ENCODE measurements at regions not wholly inside any gene's neighbourhood (a gene's known extent, or its start where the extent isn't known, plus 50 kb on each side); places are given as distances from the start of the nearest gene placed in this dataset.
"Not testable (repeated sequence)": the region's sequence is repeated elsewhere in the genome, so short reads cannot be mapped to it uniquely, and the experiment has no call there.

GRCh38 chr2:114018464-114018863 is 128.6 kb downstream of the ACTR3 start:
- H3K9me3 Mint-ChIP-seq; H3K27me3 Mint-ChIP-seq (ENCODE audit: low read depth); DNase-seq (ENCODE audit: low spot score in 2 of 2, unreplicated experiment in 2 of 2); H3K27ac Mint-ChIP-seq; H3K36me3 Mint-ChIP-seq; H3K4me1 Mint-ChIP-seq; H3K4me3 Mint-ChIP-seq: not testable (repeated sequence)

- no peak for TF ChIP-seq CTCF (IDR thresholded peaks at IDR 0.05; ENCODE audit: unreplicated experiment)
- Mint-ChIP-seq H3K9me3 (peaks cover 9% of the 10 kb centered on the region), H3K27ac (no peak overlapping the region), H3K4me3 (no peak overlapping the region), H3K27me3 (ENCODE audit: low read depth) (no peaks in the 10 kb centered on the region), H3K36me3 (no peaks in the 10 kb centered on the region), H3K4me1 (no peaks in the 10 kb centered on the region)
- no peak for DNase-seq (ENCODE audit: low spot score in 2 of 2, unreplicated experiment in 2 of 2)
Observed at GRCh38 chr2:114020668-114021067, 130.8 kb downstream of the ACTR3 start.

- H3K27ac Mint-ChIP-seq: no peak overlapping the region
- H3K9me3 Mint-ChIP-seq: peaks cover 3% of the 10 kb centered on the region
- no peak for TF ChIP-seq CTCF (IDR thresholded peaks at IDR 0.05; ENCODE audit: unreplicated experiment)
- DNase-seq (ENCODE audit: low spot score in 2 of 2, unreplicated experiment in 2 of 2): no peak
- H3K4me1 Mint-ChIP-seq: no peaks in the 10 kb centered on the region
- H3K27me3 Mint-ChIP-seq (ENCODE audit: low read depth): no peaks in the 10 kb centered on the region
- H3K4me3 Mint-ChIP-seq: no peak overlapping the region
- no peaks in the 10 kb centered on the region for H3K36me3 Mint-ChIP-seq
Observed at GRCh38 chr2:114022360-114023085, 132.6 kb downstream of the ACTR3 start.

GRCh38 chr2:114024326-114024725 is 134.4 kb downstream of the ACTR3 start:
- peaks cover 2% of the 10 kb centered on the region for H3K27me3 Mint-ChIP-seq (ENCODE audit: low read depth)
- no peaks in the 10 kb centered on the region for H3K4me1 Mint-ChIP-seq
- TF ChIP-seq CTCF (IDR thresholded peaks at IDR 0.05; ENCODE audit: unreplicated experiment): no peak
- DNase-seq (ENCODE audit: low spot score in 2 of 2, unreplicated experiment in 2 of 2): no peak
- H3K36me3 Mint-ChIP-seq: no peaks in the 10 kb centered on the region
- no peak overlapping the region for H3K27ac Mint-ChIP-seq
- no peak overlapping the region for H3K4me3 Mint-ChIP-seq
- peaks cover 8% of the 10 kb centered on the region for H3K9me3 Mint-ChIP-seq

- Mint-ChIP-seq H3K4me1 (no peaks in the 10 kb centered on the region), H3K9me3 (peaks cover 8% of the 10 kb centered on the region), H3K36me3 (no peaks in the 10 kb centered on the region), H3K27ac (no peak overlapping the region), H3K27me3 (ENCODE audit: low read depth) (peaks cover 2% of the 10 kb centered on the region), H3K4me3 (no peak overlapping the region)
- TF ChIP-seq CTCF (IDR thresholded peaks at IDR 0.05; ENCODE audit: unreplicated experiment): no peak
- DNase-seq (ENCODE audit: low spot score in 2 of 2, unreplicated experiment in 2 of 2): no peak
Observed at GRCh38 chr2:114025030-114025429, 135.1 kb downstream of the ACTR3 start.

GRCh38 chr2:114027437-114027836 is 137.5 kb downstream of the ACTR3 start:
- peaks cover 2% of the 10 kb centered on the region for H3K27me3 Mint-ChIP-seq (ENCODE audit: low read depth)
- H3K36me3 Mint-ChIP-seq: no peaks in the 10 kb centered on the region
- DNase-seq (ENCODE audit: low spot score in 2 of 2, unreplicated experiment in 2 of 2): no peak
- no peak overlapping the region for H3K27ac Mint-ChIP-seq
- TF ChIP-seq CTCF (IDR thresholded peaks at IDR 0.05; ENCODE audit: unreplicated experiment): no peak
- no peaks in the 10 kb centered on the region for H3K4me1 Mint-ChIP-seq
- H3K9me3 Mint-ChIP-seq: peaks cover 5% of the 10 kb centered on the region
- H3K4me3 Mint-ChIP-seq: no peak overlapping the region

Measured in mesothelial cell of epicardium (in vitro differentiated cells).